GM18907 (cell line): ENCODE measurements at regions not wholly inside any gene's neighbourhood (a gene's known extent, or its start where the extent isn't known, plus 50 kb on each side); places are given as distances from the start of the nearest gene placed in this dataset.

ENCODE experiments used
- ATAC-seq: cut with Tn5 transposase; IDR thresholded peaks from one replicate; pipeline ENCODE4 v1.9.1; 2021; ENCODE audit warnings: mild to moderate bottlenecking, moderate library complexity; ENCODE audit not compliant: unreplicated experiment

DNA sequence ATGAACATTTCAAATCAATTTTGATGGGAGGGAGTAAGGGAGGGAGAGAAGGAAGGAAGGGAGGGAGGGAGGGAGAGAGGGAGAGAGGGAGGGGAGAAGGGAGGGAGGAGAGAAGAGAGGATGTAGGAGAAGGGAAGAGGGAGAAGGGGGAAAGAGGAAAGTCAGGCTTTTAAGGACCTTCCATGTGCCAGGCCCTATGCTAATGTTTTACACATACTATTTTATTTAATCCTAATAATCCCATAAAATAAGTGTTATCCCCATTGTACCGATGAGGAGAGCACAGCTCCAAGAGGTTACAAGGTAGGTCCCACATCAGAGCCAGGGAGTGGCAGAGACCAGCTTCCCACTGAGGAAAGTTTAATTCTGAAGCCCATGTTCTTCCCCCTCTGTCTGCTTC is 341.9 kb downstream of the RAB28 start:
- ATAC-seq = no peak

DNA sequence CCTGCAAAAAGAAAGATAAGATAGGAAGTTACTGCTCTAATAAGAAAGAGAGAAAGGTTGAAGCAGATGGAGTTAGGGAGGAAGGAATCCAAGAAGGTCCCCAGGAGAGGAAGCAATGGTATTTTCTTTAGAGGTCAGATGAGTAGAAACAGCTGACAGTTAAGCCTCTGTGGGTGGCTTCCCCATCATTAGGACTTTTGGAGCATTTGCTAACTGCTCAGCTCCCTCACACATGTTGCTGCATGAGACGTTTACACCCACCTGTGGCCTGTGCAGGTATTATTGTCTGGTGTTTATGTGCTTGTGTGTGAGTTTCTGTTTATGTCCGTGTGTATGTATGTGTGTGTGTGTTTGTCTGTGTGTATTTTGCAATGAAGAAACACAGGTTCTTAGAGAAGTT is 346.8 kb downstream of the RAB28 start:
- ATAC-seq = no peak

DNA sequence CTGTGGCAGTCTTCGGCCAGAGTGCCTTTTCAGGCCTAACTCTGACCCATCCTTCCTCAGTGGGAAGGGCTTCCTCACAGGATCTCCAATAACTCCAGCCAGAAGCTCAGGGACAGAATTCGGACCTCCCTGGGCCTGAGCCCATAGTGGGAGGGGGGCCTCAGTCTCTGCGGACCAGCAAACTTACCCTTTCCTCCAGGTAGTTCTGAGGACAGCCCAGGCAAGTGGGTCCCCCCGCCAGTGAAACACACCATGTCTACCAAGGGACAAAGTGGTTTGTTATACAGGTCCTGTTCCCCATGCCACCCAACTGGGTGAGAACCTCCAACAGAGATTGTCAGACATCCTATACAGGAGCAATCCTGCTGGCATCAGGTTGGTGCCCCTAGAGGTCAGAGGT is 350.4 kb downstream of the RAB28 start:
- ATAC-seq = no peak

DNA sequence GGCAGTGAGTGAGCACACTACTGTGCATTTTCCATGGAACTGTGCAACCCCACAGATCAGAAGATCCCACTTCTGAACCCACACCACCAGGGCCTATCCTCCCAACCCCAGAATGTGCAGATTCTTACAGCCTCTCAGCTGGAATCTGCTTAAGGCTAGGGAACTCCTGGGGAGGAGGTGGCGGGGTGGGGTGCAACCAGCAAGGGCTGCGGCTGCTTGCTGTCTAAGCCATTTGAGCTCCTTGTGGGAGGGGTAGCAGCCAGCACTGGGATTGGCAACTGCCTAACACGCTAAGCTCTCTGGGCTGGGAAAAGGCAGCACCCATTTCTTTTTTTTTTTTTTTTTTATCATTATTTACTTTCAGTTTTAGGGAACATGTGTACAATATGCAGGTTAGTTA is 353.3 kb downstream of the RAB28 start:
- no peak for ATAC-seq

- no peak for ATAC-seq
Observed at GRCh38 chr4:13129095-13129494, 355.0 kb downstream of the RAB28 start.

DNA sequence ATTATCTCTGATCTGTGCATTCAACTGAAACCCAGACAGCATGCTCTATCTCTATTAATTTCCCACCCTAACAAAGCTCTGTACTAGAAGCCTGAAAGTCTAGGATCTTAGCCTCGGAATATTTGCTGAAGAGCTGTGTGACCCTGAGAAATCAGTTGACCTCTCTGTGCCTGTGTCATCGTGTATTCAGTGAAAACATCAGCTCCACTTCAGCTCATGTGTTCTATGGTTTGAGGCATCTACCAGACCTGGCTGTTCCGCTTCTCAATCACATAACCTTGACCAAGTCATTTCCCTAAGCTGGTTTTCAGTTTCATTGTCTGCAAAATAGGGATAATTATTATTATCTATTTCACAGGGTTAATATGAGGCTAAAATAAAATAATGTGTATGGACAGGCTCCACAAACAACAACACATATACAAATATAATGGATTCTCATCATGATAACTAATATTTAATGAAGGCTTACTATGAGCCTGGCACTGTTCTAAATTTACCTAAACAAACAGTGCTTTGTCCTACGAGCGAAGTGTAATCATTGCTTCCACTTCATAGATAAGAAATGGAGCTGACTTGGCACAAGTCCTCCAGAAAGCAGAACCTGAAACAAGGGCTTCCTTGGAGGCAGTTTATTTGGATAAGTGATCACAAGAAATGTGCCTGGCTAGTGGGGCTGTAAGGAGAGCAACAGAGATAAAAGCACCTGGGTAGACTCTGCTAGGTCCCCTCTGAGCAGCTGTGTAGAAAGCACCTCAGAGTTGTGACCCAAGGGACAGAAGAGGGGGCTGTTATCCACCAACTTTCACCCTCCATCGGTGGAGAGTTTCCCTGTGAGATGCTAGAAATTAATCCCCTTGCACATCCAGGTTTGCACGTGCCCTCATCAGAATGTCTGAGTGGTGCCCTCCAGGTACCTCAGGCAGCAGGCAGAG is 356.9 kb downstream of the RAB28 start:
- ATAC-seq = no peak

- ATAC-seq = no peak
Observed at GRCh38 chr4:13118633-13119032, 365.5 kb downstream of the RAB28 start.

DNA sequence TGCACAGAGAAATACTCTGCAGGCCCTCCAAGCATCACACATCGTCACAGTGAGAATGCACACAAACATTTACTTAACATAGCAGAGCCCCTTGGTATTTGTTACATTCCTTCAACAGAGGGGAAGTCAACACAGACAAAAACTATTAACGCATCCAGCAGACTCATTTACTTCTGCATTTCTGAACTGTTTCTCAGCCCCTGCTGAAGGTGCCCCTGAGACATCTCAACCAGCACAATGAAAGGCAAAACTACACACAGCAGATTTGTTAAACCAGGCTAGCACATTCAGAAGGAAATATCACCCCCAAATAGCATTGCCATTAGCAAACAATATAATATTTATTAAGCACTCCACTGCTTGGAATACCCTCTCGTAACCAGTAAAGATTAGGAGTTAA is 367.0 kb downstream of the RAB28 start:
- ATAC-seq = no peak

DNA sequence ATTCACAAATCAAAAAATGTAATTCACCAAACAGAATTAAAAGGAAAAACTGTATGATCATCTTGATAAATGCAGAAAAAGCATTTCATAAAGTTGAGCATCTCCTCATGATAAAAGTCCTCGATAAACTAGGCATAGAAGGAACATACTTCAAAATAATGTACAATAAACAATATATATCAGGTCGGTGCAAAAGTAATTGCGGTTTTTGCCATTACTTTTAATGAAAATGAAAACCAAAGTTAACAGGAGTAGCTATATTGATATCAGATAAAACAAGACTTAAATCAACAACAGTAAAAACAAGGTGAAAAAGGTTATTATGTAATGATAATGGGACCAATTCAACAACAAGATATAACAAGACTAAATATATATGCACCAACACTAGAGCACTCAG is 372.1 kb downstream of the RAB28 start:
- ATAC-seq = no peak

DNA sequence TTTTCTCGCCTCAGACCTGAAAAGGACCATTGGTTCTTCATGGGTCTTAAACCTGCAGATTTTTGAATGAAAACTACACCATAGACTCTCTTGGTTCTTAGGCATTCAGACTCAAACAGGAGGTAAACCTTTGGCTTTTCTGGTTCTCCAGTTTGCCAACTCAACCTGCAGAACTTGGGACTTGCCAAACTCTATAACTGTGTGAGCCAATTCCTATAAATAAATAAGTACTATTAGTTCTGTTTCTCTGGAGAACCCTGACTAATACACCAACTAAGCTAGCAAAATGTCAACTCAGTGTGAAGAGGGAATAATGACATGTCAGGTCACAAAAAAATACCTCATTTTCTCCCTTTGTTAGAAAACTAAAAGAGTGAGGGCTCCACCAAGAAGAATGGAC is 374.6 kb downstream of the RAB28 start:
- no peak for ATAC-seq

GRCh38 chr4:13108096-13108495 is 376.0 kb downstream of the RAB28 start:
- ATAC-seq = no peak

GRCh38 chr4:13103382-13104015 is 380.6 kb downstream of the RAB28 start:
- ATAC-seq = no peak

DNA sequence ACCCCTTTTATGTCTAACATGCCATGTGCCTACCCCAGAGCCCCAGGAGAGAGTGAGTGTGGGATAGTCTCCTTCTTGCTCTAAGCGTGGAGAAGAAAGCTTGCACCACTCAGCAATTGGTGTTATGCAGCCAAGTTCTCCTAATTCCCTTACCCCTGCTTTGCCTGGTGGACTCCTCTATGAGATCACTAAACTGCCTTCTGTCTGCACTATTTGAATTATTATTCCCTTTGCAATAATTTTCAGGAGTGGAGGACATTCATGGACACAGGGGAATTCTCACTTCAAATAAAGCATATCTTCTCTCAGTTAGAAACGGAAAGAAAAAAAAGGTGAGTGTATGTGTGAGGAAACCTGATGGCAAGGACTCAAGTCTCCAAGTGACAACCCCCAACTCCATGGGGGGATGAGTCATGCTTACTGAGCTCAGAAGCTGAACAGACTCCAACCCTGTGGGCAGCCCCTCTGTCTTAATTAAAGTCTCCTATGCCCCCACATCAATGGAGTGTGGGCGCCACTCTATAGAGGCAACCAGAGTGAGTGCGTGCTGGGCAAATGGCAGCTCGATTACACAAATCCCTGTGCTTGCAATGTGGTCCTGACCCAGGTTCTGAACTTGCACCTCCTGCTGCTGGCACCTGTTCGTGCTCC is 381.9 kb downstream of the RAB28 start:
- no peak for ATAC-seq

DNA sequence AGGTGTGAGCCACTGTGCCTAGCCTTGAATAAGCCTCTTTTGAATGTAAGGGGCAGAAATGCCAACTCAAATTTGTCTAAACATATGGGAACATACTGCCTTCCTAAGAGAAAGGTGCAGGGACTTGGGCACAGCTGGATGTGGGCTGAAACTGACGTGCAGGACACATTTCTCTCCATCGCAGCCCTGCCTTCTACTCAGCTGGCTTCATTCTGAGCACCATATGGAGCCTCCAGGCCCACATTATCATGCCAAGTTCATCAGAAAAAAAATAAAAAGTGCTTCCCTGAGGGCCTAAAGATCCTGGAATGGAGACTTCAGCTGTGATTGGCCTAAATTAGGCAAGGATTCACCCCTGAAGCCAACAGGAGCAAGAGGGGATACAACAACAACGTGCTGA is 386.2 kb downstream of the RAB28 start:
- ATAC-seq = no peak

DNA sequence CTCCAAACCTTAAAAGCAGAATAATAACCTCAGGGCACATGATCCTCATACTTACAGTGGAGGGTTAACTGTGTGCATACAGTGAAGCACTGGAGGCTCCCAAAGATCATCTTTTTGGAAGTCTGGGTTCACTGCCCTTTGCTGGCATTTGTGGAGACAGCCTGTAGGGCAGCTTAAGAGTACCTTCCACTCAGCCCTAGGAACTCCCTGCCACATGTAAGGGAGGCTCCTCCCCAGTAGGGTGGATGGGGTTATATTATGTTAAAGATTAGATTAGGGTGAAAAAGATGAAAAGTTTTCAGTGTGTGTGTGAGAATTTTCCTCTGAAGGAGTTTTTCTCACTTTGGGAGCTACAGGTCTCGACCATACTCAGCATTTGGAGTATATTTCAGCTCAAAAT is 388.4 kb downstream of the RAB28 start:
- ATAC-seq = no peak

GRCh38 chr4:13093170-13093569 is 391.0 kb downstream of the RAB28 start:
- no peak for ATAC-seq

DNA sequence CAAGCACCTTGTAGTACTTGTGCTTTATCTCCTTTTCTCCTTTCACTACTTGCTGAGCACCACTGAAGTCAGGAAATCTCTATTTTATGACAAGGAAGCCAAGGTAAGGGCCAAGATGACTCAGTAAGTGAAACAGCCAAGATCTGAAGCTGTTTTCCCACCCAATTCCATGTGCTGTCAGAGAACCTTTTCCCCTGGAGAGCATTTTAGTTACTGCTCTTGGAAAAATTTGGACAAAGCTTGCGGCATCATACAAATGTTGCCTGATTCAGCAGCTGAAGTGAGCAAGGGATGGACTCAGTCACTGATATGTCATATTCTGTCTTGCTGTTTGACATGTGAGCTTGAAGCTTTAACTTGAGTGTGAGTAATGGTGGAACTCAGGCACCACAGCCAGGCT is 391.4 kb downstream of the RAB28 start:
- ATAC-seq = no peak

- ATAC-seq = no peak
Observed at GRCh38 chr4:13089659-13089998, 394.5 kb downstream of the RAB28 start.

GRCh38 chr4:13088726-13089658 is 395.1 kb downstream of the RAB28 start:
- ATAC-seq = no peak

GRCh38 chr4:13087041-13087440 is 397.1 kb downstream of the RAB28 start:
- ATAC-seq = no peak

- no peak for ATAC-seq
Observed at GRCh38 chr4:13084210-13084609, 399.9 kb downstream of the RAB28 start.
